Activated CD4-positive, alpha-beta T cell treated with anti-CD3 and anti-CD28 coated beads, Interleukin-2, amount 10 ng/mL, durations not matched to agents 24 days and 14 days (primary cell): ENCODE measurements at regions not wholly inside any gene's neighbourhood (a gene's known extent, or its start where the extent isn't known, plus 50 kb on each side); places are given as distances from the start of the nearest gene placed in this dataset.

Experiments
- DNase-seq: peaks from one replicate; pipeline ENCODE4 v3.0.0; 2022
- H3K27ac Mint-ChIP-seq: one replicate; pipeline ENCODE4 v1.8.0; 2022; ENCODE audit warnings: mild to moderate bottlenecking, mixed read lengths
- H3K27me3 Mint-ChIP-seq: one replicate; pipeline ENCODE4 v1.8.0; 2022; ENCODE audit warnings: mixed read lengths
- H3K36me3 Mint-ChIP-seq: one replicate; pipeline ENCODE4 v1.8.0; 2022; ENCODE audit warnings: low read depth, mild to moderate bottlenecking, mixed read lengths
- H3K4me1 Mint-ChIP-seq: one replicate; pipeline ENCODE4 v1.8.0; 2021; ENCODE audit warnings: mixed read lengths
- H3K4me3 Mint-ChIP-seq: one replicate; pipeline ENCODE4 v1.8.0; 2022; ENCODE audit warnings: mild to moderate bottlenecking, moderate library complexity, mixed read lengths
- H3K9me3 Mint-ChIP-seq: one replicate; pipeline ENCODE4 v1.8.0; 2021; ENCODE audit warnings: mixed read lengths
- intact Hi-C: fragments of 100-400 bp; cut with micrococcal nuclease; formaldehyde crosslinking; loops from one replicate; pipeline ENCODE4 v1.15.1; 2023

DNA sequence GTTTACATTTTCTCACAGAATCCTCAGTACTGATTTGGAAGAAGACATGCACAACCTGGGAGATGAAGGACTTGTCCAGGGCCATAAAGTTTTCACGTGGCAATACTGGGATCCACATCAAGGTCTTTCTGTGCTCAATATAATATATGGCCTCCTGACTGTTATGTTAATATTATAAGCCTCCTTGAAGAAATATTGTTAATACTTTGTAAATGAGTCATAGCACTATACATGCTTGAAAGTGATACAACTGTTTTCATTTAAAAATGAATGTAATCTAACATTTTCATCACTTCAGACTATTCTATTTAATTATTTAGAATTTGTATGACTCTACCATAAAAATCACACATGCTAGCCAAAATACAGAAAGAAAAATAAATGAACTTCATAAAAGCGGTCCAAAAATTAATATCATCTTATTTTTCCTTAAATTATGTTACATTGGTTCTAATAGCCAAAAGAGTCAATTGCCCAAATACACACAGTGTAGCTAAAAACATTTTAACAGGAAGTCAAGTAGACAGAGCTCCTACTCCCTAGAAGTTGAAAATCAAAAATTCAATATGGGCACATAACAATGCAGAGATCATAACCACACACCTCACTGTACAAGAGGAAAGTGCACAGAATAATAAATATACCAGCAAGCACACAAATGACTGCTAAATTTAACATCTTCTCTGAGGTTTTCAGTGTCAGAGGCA is 188.0 kb upstream of the HDDC2 start:
- H3K4me3 Mint-ChIP-seq, result no peak overlapping the region
- no peak overlapping the region for H3K27ac Mint-ChIP-seq
- no peaks in the 10 kb centered on the region for H3K36me3 Mint-ChIP-seq
- no peak for DNase-seq
- no peaks in the 10 kb centered on the region for H3K9me3 Mint-ChIP-seq
- no peaks in the 10 kb centered on the region for H3K27me3 Mint-ChIP-seq
- no peaks in the 10 kb centered on the region for H3K4me1 Mint-ChIP-seq
- intact Hi-C loops, result no loop called here

DNA sequence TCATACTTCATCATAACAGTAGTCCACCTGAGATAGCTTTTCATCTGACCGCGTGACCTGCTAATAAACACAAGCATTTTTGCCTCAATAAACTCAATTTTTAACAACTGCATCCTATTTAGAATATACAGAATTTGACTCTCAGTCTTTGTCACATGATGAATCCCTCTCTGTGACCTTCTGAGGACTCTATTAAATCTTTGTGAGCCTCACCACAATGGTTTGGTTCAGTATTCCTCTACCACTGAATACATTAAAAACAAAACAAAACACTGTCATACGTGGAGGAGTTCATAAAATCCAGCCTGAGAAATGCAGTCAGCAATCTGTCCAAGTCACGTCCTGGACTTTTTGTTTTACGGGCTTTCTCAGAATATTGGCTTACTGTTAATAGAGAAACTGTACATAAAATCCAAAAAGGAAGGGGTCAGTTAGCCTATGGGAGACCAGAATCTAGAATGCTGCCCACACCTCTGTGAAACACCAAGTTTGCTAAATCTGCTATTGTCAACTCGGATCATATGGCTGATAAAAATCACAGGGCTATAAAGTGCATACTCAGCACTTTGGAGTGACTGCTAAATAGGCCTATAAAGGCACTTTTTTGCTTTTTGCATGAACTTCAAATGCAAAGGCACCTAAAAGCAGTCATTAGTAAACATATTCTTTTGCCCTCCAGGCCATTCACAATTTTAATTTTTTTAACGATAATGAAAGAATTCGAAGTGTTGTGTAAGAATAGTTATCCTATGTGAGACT is 190.3 kb upstream of the HDDC2 start:
- no peak for DNase-seq
- H3K9me3 Mint-ChIP-seq, result no peaks in the 10 kb centered on the region
- H3K36me3 Mint-ChIP-seq, result no peaks in the 10 kb centered on the region
- H3K27ac Mint-ChIP-seq, result no peak overlapping the region
- H3K4me1 Mint-ChIP-seq, result no peaks in the 10 kb centered on the region
- no peak overlapping the region for H3K4me3 Mint-ChIP-seq
- H3K27me3 Mint-ChIP-seq, result no peaks in the 10 kb centered on the region
- intact Hi-C loops, result no loop called here

DNA sequence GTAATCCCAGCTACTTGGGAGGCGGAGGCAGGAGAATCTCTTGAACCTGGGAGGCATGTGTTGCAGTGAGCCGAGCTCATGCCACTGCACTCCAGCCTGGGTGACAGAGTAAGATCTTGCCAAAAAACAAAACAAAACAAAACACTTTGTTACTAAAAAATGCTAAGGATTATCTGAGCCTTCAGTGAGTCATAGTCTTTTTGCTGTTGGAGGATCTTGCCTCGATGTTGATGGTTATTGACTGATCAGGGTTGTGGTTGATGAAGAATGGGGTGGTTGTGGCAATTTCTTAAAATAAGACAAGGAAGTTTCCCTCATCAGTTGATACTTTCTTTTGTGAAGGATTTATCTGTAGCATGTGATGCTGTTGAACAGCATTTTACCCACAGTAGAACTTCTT is 196.8 kb upstream of the HDDC2 start:
- Mint-ChIP-seq H3K9me3 (no peaks in the 10 kb centered on the region), H3K27ac (no peak overlapping the region), H3K4me1 (no peaks in the 10 kb centered on the region), H3K4me3 (no peak overlapping the region), H3K27me3 (peaks cover 3% of the 10 kb centered on the region), H3K36me3 (no peaks in the 10 kb centered on the region)
- DNase-seq, result no peak
- intact Hi-C loops, result no loop called here

DNA sequence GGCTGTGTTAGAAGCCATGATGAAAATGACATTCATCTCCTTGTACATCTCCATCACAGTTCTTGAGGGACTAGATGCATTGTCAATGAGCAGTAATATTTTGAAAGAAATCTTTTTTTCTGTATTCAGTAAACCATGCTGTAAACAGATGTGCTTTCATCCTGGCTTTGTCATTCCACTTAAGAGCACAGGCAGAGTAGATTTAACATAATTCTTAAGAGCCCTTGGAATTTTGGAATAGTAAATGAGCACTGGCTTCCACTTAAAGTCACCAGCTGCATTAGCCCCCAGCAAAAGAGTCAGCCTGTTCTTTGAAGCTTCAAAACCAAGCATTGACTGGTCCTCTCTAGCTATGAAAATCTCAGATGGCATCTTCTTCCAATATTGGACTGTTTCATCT is 197.8 kb upstream of the HDDC2 start:
- intact Hi-C loops, result no loop called here
- no peak for DNase-seq
- H3K9me3 Mint-ChIP-seq, result no peaks in the 10 kb centered on the region
- no peaks in the 10 kb centered on the region for H3K4me1 Mint-ChIP-seq
- peaks cover 6% of the 10 kb centered on the region for H3K27me3 Mint-ChIP-seq
- H3K36me3 Mint-ChIP-seq, result no peaks in the 10 kb centered on the region
- no peak overlapping the region for H3K27ac Mint-ChIP-seq
- H3K4me3 Mint-ChIP-seq, result no peak overlapping the region

DNA sequence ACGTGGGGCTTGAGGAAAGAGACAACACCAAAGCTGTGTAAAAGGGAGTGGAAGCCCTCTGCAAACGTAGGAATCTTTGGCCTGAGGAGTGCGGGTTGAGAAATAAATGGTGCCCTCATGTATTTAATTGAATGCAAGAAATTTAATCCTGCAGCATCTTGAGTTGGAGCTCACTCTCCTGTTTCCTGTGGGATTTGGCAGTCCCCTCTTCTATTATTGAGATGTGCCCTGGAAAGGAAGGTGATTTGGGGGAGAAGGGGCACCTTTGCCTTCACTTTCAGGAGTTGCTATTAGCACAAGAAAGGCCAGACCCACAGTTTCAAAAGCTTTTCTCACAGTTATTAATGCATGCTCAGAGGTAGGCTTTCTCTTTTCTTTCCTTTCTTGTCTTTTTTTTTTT is 201.4 kb upstream of the HDDC2 start:
- DNase-seq, result no peak
- Mint-ChIP-seq H3K27ac (no peak overlapping the region), H3K4me3 (no peak overlapping the region), H3K27me3 (peaks cover 11% of the 10 kb centered on the region), H3K9me3 (no peaks in the 10 kb centered on the region), H3K36me3 (no peaks in the 10 kb centered on the region), H3K4me1 (no peaks in the 10 kb centered on the region)
- intact Hi-C loops, result no loop called here

DNA sequence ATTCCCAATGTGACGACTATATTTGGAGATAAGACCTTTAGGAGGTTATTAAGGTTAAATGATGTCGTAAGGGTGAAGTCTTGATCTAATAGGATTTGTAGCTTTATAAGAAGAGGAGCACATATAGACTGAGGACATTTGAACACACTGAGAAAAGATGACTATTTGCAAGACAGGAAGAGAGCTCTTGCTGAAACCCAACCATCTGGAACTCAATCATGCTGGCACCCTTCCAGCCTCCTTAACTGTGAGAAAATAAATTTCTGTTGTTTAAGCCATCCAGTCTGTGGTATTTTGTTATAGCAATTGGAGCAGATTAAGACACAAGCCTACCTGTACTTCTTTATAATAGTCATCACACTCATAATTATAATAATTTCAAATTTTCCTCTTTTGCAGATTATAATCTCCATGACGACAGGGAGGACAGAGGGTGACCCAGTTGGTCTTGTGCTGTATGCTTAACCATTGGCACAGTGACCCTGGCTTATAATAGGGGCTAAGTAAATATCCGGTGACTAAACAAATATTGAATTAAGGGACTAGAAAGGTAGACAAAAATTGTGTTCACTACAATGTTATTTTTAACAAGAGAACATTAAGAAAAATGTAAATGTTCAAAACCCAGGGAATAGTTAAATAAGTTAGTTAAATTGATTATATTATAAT is 206.4 kb upstream of the HDDC2 start:
- Mint-ChIP-seq H3K4me3 (no peak overlapping the region), H3K9me3 (no peaks in the 10 kb centered on the region), H3K4me1 (no peaks in the 10 kb centered on the region), H3K27me3 (peaks cover 12% of the 10 kb centered on the region), H3K36me3 (no peaks in the 10 kb centered on the region), H3K27ac (no peak overlapping the region)
- no peak for DNase-seq
- intact Hi-C loops, result no loop called here

DNA sequence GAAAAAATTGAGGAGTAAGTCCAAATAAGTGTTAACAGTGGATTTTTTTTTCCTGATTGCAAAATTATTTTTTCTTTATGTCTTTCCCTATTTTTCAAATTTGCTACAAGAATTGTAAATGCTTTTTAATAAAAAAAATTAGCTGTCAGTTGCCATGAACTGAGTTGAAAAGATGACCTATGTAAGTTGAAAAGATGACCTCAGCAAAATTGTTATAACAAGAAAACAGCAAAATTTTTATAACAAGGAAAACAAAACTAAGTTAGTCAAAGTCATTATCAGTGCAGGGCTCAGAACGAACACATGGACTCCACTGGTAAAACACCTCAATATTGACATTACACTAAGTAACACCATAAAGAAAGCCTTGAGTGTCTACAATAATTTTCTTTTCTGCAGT is 207.0 kb upstream of the HDDC2 start:
- no peak for DNase-seq
- intact Hi-C loops, result no loop called here
- Mint-ChIP-seq H3K27ac (no peak overlapping the region), H3K4me3 (no peak overlapping the region), H3K9me3 (no peaks in the 10 kb centered on the region), H3K27me3 (peaks cover 12% of the 10 kb centered on the region), H3K36me3 (no peaks in the 10 kb centered on the region), H3K4me1 (no peaks in the 10 kb centered on the region)

DNA sequence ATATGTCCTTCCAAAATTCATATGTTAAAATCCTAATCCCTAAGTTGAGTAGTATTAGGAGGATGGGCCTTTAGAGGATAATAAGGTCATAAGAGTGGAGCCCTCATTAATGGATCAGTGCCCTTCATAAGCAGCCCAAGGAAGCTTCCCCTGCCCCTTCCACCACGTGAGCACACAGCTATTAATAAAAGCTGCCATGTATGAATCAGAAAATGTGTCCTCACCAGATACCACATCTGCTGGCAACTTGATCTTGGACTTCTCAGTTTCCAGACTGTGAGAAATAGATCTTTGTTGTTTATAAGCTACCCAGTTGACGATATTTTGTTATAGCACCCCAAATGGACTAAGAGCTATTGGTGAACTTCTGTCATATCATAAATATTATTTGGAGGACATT is 207.7 kb upstream of the HDDC2 start:
- intact Hi-C loops, result no loop called here
- no peak for DNase-seq
- no peaks in the 10 kb centered on the region for H3K9me3 Mint-ChIP-seq
- no peaks in the 10 kb centered on the region for H3K4me1 Mint-ChIP-seq
- no peak overlapping the region for H3K27ac Mint-ChIP-seq
- H3K36me3 Mint-ChIP-seq, result no peaks in the 10 kb centered on the region
- H3K4me3 Mint-ChIP-seq, result no peak overlapping the region
- peaks cover 9% of the 10 kb centered on the region for H3K27me3 Mint-ChIP-seq

DNA sequence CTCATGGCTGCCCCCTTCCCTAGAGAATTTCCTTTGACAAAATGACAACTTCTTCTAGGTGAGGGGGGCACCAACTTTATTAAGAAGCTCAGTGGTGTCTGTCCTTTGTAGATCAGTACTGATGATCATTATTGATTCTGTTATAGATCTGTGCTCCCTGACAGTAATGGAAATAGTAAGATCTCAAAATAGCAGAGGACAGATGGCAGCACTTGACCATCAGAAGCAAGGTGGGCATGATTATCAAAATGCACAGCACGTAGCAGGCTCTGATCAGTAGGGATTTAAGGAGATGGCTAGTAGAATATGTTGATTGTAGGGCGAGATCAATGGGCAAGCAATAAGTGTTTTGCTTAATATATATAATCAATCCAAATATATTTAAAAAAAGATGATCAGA is 208.6 kb upstream of the HDDC2 start:
- H3K9me3 Mint-ChIP-seq, result no peaks in the 10 kb centered on the region
- intact Hi-C loops, result loop anchor here (5.0 kb wide), 1 partner anchor 237 kb away; the partner anchor contains the start of gene HEY2
- H3K4me1 Mint-ChIP-seq, result no peaks in the 10 kb centered on the region
- no peak overlapping the region for H3K4me3 Mint-ChIP-seq
- no peak for DNase-seq
- no peaks in the 10 kb centered on the region for H3K36me3 Mint-ChIP-seq
- no peak overlapping the region for H3K27ac Mint-ChIP-seq
- H3K27me3 Mint-ChIP-seq, result peaks cover 9% of the 10 kb centered on the region

DNA sequence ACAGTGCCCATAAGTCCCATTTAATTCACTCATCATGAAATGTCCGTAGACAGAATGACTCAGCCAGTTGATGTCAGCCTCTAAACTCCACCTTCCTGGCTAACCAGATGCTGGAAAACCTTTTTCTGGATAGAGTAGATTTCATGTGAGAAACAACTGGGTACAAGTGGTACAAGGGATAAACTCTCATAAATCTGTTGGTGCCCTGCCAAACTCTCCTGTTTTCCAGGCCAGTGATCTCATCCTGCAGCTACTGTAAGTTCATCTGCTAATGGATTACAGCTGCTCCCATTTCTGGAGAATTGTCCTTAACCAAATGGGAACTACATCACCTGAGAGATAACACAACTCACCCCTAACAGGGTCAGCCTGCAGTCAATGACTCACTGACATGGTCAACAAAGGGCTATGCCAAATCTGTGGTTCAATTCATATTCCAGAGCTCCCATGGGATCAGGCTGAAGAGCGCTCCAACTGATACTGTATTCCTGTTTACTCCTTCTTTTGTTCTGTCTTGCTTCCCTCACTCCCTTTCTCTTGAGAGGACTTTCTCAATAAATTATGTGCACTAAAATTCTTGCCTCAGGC is 210.1 kb upstream of the HDDC2 start:
- intact Hi-C loops, result loop anchor here (5.0 kb wide), 1 partner anchor 235 kb away; the partner anchor contains the start of gene HEY2
- Mint-ChIP-seq H3K4me1 (no peaks in the 10 kb centered on the region), H3K4me3 (no peak overlapping the region)

DNA sequence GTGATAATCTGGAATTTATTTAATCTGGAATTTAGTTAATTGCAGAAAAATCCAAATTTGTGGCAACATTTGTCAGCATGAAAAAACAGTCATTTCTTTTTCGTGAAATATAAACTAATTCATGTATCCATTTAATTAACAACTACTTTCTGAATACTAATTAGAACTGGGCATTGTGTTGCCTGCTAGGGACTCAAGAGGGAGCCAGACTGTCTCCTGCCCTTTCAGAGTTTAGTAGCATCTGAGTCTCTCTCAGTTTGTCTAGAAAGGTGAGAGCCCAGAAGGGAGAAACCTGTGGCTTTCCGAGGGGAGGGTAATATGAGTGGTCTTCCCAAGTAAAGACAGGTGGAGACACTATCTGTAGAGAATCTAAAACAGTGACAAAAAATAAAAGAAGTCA is 210.9 kb upstream of the HDDC2 start:
- H3K27ac Mint-ChIP-seq, result no peak overlapping the region
- peaks cover 14% of the 10 kb centered on the region for H3K27me3 Mint-ChIP-seq
- intact Hi-C loops, result loop anchor here (5.0 kb wide), 1 partner anchor 235 kb away; the partner anchor contains the start of gene HEY2
- no peaks in the 10 kb centered on the region for H3K36me3 Mint-ChIP-seq
- H3K4me3 Mint-ChIP-seq, result no peak overlapping the region
- no peak for DNase-seq
- H3K4me1 Mint-ChIP-seq, result no peaks in the 10 kb centered on the region
- H3K9me3 Mint-ChIP-seq, result no peaks in the 10 kb centered on the region

More for the DNA sequence above, 210.1 kb upstream of the HDDC2 start:
- Mint-ChIP-seq H3K27me3 (peaks cover 16% of the 10 kb centered on the region), H3K9me3 (no peaks in the 10 kb centered on the region), H3K27ac (no peak overlapping the region), H3K36me3 (no peaks in the 10 kb centered on the region)
- DNase-seq, result no peak

DNA sequence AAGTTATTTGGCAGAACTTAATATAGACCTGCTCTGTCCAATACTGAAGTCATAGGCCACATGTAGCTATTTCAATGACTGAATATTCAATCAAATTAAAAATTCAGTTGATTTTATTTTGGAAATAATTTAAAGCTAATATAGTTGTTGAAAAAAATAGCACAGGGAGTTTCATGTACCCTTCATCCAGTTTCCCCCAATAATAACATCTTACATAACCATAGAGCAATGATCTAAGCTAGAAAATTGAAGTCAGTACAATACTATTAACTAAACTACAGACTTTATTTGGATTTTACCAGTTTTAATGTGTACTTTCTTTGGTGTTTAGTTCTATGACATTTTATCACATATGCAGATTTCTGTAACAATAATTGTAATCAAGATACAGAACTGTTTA is 212.2 kb upstream of the HDDC2 start:
- H3K9me3 Mint-ChIP-seq, result no peaks in the 10 kb centered on the region
- no peak overlapping the region for H3K4me3 Mint-ChIP-seq
- no peak overlapping the region for H3K27ac Mint-ChIP-seq
- intact Hi-C loops, result loop anchor here (5.0 kb wide), 1 partner anchor 233 kb away; the partner anchor contains the start of gene HEY2
- H3K27me3 Mint-ChIP-seq, result peaks cover 12% of the 10 kb centered on the region
- H3K4me1 Mint-ChIP-seq, result no peaks in the 10 kb centered on the region
- no peaks in the 10 kb centered on the region for H3K36me3 Mint-ChIP-seq
- no peak for DNase-seq

DNA sequence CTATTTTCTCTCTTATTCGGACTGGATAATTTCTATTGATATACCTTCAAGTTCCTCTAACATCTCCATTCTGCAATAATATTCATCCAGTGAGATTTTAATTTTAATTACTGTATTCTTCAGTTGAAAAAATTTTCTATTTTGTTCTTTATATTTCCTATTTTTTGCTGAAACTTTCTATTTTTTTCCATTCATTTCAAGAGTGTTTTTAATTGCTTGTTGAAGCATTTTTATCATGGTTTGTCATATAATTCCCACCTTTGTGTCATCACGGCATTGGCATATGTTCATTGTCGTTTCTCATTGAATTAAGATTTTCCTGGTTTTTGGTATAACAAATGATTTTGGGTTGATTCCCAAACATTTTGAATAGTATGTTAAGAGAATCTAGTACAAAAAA is 214.9 kb upstream of the HDDC2 start:
- intact Hi-C loops, result no loop called here
- Mint-ChIP-seq H3K27me3 (peaks cover 10% of the 10 kb centered on the region), H3K27ac (no peak overlapping the region), H3K4me1 (no peaks in the 10 kb centered on the region), H3K9me3 (no peaks in the 10 kb centered on the region), H3K4me3 (no peak overlapping the region), H3K36me3 (no peaks in the 10 kb centered on the region)
- DNase-seq, result no peak

DNA sequence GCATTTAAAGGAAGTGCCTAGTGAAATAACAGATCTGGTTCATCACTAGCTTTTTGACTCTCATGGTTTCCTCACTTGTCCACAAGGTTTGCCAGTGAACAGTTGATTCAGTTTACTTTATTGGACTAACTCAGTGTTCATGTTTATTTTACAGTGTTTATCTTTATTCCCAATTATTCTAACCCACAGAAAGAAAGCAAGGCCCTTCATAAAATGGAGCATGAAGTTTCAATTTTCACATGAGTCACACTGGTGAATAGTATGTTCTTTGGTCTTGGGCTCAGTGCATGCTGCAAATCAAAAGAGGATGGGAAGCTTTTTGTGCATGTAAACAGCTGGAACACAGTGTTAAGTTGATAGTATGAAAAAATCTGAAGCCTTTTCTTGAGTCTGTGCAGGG is 217.6 kb upstream of the HDDC2 start:
- no peaks in the 10 kb centered on the region for H3K9me3 Mint-ChIP-seq
- intact Hi-C loops, result no loop called here

More for the DNA sequence above, 217.6 kb upstream of the HDDC2 start:
- H3K4me3 Mint-ChIP-seq, result no peak overlapping the region
- no peaks in the 10 kb centered on the region for H3K4me1 Mint-ChIP-seq
- peaks cover 12% of the 10 kb centered on the region for H3K27me3 Mint-ChIP-seq
- no peaks in the 10 kb centered on the region for H3K36me3 Mint-ChIP-seq
- H3K27ac Mint-ChIP-seq, result no peak overlapping the region
- no peak for DNase-seq
